Activated T-helper 17 cell treated with anti-CD3 and anti-CD28 coated beads, Interleukin-2, amount 50 U/mL, for 72 hours (primary cell): ENCODE measurements at regions not wholly inside any gene's neighbourhood (a gene's known extent, or its start where the extent isn't known, plus 50 kb on each side); places are given as distances from the start of the nearest gene placed in this dataset.

Experiments used
- ATAC-seq: fragments of 150-1000 bp; cut with Tn5 transposase; replicated peaks from 2 replicates; pipeline ENCODE4 v1.10.0; 2021; ENCODE audit warnings: mild to moderate bottlenecking, moderate library complexity
- H3K27ac Mint-ChIP-seq: one replicate; pipeline ENCODE4 v1.8.0; 2022; ENCODE audit warnings: mixed read lengths
- H3K27me3 Mint-ChIP-seq: one replicate; pipeline ENCODE4 v1.8.0; 2022; ENCODE audit warnings: mixed read lengths
- H3K36me3 Mint-ChIP-seq: one replicate; pipeline ENCODE4 v1.8.0; 2022; ENCODE audit warnings: low read depth, mild to moderate bottlenecking, mixed read lengths
- H3K4me1 Mint-ChIP-seq: one replicate; pipeline ENCODE4 v1.8.0; 2022; ENCODE audit warnings: mixed read lengths
- H3K4me3 Mint-ChIP-seq: one replicate; pipeline ENCODE4 v1.8.0; 2022; ENCODE audit warnings: mild to moderate bottlenecking, mixed read lengths
- H3K9me3 Mint-ChIP-seq: one replicate; pipeline ENCODE4 v1.8.0; 2022; ENCODE audit warnings: mixed read lengths

GRCh38 chr3:69510481-69511030, 124.7 kb upstream of the FRMD4B start:
- ATAC-seq = no peak
- Mint-ChIP-seq H3K4me3 (no peak overlapping the region), H3K9me3 (no peaks in the 10 kb centered on the region), H3K36me3 (no peaks in the 10 kb centered on the region), H3K27me3 (peaks cover 3% of the 10 kb centered on the region), H3K27ac (no peak overlapping the region), H3K4me1 (no peaks in the 10 kb centered on the region)

DNA sequence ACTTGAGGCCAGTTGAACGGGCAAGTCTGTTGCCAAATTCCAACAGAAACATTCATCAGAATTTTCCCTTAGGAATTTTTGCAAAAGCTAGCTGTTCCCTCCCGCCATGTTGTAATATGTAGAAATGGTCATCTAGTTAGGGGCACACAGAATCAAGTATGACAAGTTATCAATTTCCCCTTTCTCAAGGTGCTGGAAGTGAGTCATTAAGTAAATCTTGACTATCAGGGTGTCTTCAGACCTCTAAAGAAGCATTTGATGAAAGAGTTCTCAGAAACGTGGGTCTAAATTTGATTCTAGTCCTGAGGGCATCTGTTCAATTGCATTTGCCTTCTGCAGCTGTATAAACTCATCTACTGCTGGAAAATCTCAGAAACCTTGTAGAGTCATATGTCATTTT, 123.4 kb upstream of the FRMD4B start:
- Mint-ChIP-seq H3K27me3 (peaks cover 3% of the 10 kb centered on the region), H3K36me3 (no peaks in the 10 kb centered on the region), H3K4me1 (no peaks in the 10 kb centered on the region), H3K4me3 (no peak overlapping the region), H3K27ac (no peak overlapping the region), H3K9me3 (no peaks in the 10 kb centered on the region)
- no peak for ATAC-seq

- H3K9me3 Mint-ChIP-seq = no peaks in the 10 kb centered on the region
- ATAC-seq = no peak
- H3K36me3 Mint-ChIP-seq = no peaks in the 10 kb centered on the region
- H3K27me3 Mint-ChIP-seq = peaks cover 5% of the 10 kb centered on the region
- H3K4me1 Mint-ChIP-seq = no peaks in the 10 kb centered on the region
- no peak overlapping the region for H3K4me3 Mint-ChIP-seq
- H3K27ac Mint-ChIP-seq = no peak overlapping the region
These were observed 120.0 kb upstream of the FRMD4B start for GRCh38 chr3:69505770-69506407.

GRCh38 chr3:69504232-69504631, 118.3 kb upstream of the FRMD4B start:
- H3K27me3 Mint-ChIP-seq = peaks cover 10% of the 10 kb centered on the region
- H3K27ac Mint-ChIP-seq = no peak overlapping the region
- H3K36me3 Mint-ChIP-seq = no peaks in the 10 kb centered on the region
- no peak overlapping the region for H3K4me3 Mint-ChIP-seq
- no peak for ATAC-seq
- no peaks in the 10 kb centered on the region for H3K4me1 Mint-ChIP-seq
- H3K9me3 Mint-ChIP-seq = no peaks in the 10 kb centered on the region

DNA sequence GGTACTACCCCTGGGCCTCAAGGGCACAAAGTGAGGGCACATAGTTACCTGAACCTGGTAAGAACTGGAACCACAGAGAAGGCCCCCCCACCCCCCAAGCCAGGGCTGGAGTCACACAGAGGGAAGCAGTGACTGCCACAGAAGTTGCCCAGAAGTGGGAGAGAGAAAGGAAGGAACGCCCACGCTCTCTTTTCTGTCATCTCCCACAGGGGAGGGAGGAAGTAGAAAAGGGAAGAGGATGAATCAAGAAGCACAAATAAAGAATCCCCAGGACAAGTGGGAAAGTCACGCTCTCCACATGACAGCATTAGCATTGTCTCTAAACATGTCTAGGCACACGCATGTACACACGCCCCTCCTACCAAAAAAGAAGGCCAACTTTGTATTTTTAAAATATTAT, 114.7 kb upstream of the FRMD4B start:
- no peaks in the 10 kb centered on the region for H3K9me3 Mint-ChIP-seq

DNA sequence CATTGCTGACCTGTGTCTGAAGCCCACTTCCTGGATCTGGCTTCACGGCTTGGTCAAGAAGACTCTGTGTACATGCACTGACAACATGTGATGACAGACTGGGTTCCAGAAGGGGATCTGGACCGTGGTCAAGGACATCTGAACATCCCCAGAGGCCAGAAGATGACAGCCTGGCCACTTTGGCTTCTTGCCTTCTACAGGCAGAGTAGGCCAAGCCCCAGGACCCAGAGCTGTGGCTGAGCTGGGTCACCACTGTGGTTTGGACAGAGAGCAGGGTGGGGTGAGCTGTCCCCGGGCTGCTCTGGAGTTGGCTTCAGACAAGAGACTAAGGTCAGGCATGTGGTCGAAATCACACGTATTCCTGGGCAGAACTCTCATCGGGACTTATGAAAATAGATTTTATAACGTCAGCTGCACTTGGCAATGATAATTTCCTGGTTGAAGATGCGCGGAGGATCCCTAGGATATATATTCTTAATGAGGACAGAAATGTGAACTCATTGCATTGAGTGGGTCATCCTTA, 114.1 kb upstream of the FRMD4B start:
- Mint-ChIP-seq H3K36me3 (no peaks in the 10 kb centered on the region), H3K4me3 (no peak overlapping the region), H3K9me3 (no peaks in the 10 kb centered on the region), H3K27ac (no peak overlapping the region), H3K4me1 (no peaks in the 10 kb centered on the region), H3K27me3 (peaks cover 19% of the 10 kb centered on the region)
- ATAC-seq = no peak

More for the DNA sequence above, 114.7 kb upstream of the FRMD4B start:
- no peak overlapping the region for H3K27ac Mint-ChIP-seq
- no peaks in the 10 kb centered on the region for H3K36me3 Mint-ChIP-seq
- no peaks in the 10 kb centered on the region for H3K4me1 Mint-ChIP-seq
- peaks cover 19% of the 10 kb centered on the region for H3K27me3 Mint-ChIP-seq
- no peak for ATAC-seq
- no peak overlapping the region for H3K4me3 Mint-ChIP-seq

DNA sequence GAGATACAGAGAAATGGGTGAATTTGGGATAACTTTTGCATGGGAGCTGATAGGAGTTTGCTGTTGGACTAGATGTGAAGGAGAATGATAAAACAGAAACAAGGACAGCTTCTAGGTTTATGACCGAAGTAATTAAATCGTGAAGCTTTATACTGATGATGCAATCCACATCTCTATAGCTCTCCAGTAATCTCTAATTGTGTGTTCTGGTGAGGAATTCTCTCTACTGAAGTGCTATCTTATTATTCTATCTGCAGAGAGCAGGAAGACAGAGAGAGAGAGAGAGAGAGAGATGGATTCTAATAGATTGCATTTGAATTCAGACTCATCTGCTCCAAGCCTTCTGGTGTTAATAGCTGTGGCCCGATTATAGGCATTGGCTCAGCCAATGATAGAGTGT, 113.5 kb upstream of the FRMD4B start:
- no peak for ATAC-seq
- no peaks in the 10 kb centered on the region for H3K36me3 Mint-ChIP-seq
- H3K27me3 Mint-ChIP-seq = peaks cover 19% of the 10 kb centered on the region
- no peak overlapping the region for H3K4me3 Mint-ChIP-seq
- no peak overlapping the region for H3K27ac Mint-ChIP-seq
- no peaks in the 10 kb centered on the region for H3K9me3 Mint-ChIP-seq
- H3K4me1 Mint-ChIP-seq = no peaks in the 10 kb centered on the region

DNA sequence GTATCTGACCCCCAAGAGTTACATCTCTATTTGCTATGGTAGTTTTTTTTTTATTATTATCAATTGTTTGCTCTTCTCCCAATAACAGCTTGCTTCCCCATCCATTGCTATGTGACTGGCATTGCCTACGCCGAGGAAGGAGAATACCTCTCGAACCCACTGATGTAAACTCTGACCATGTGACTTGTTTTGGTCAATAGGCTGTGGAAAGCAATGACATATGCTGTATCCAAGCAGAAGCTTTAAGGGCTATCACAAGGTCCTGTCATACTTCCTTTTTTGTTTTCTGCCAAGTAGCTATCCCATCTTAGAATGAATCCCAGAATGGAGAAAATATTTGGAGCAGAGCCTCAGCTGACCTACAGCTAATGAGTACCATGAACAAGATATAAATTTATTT, 111.0 kb upstream of the FRMD4B start:
- ATAC-seq = no peak
- no peaks in the 10 kb centered on the region for H3K9me3 Mint-ChIP-seq

DNA sequence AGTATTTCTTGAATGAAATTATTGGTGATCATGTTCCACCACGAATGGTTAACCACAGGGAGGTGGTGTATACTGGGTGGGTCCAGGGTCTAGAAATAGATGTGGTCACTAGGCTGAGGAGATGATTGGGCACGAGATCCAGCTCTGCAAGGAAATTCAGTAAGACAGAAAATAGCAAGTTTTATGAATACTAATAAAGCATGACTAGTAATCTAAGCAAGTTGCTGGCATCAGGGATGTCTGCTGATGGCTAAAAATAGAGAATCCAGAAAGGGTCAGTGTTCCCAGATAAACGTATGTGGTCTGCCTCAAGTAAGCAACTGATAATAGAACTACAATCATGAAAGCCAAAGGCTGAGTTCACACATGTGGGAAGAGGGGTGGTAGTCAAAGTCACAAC, 108.3 kb upstream of the FRMD4B start:
- no peak overlapping the region for H3K4me3 Mint-ChIP-seq
- peaks cover 9% of the 10 kb centered on the region for H3K27me3 Mint-ChIP-seq
- no peaks in the 10 kb centered on the region for H3K9me3 Mint-ChIP-seq
- H3K36me3 Mint-ChIP-seq = no peaks in the 10 kb centered on the region
- H3K27ac Mint-ChIP-seq = no peak overlapping the region
- ATAC-seq = no peak
- no peaks in the 10 kb centered on the region for H3K4me1 Mint-ChIP-seq

More for the DNA sequence above, 111.0 kb upstream of the FRMD4B start:
- H3K27ac Mint-ChIP-seq = no peak overlapping the region
- no peak overlapping the region for H3K4me3 Mint-ChIP-seq
- H3K27me3 Mint-ChIP-seq = peaks cover 17% of the 10 kb centered on the region
- H3K4me1 Mint-ChIP-seq = no peaks in the 10 kb centered on the region
- H3K36me3 Mint-ChIP-seq = no peaks in the 10 kb centered on the region

DNA sequence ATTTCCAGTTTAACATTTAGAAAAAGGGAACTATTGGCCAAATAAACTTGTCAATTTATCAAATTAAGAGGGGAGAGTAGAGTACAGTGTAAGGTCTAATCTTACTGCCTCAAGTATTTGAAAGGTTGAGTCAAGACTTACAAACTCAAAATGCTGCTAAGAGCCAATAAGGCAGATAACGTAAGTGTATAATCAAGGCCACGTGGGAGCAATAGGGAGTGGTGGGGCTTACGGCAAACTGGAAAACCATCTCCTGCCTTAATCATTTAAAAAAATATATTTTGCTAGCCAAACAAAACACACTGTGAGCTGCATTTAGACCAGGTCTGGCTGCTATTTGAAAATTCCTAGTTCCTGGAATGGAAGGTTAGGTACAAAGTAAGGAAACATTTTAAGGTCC, 107.3 kb upstream of the FRMD4B start:
- Mint-ChIP-seq H3K9me3 (no peaks in the 10 kb centered on the region), H3K4me1 (no peaks in the 10 kb centered on the region), H3K4me3 (no peak overlapping the region), H3K27ac (no peak overlapping the region), H3K36me3 (no peaks in the 10 kb centered on the region), H3K27me3 (peaks cover 2% of the 10 kb centered on the region)
- no peak for ATAC-seq

DNA sequence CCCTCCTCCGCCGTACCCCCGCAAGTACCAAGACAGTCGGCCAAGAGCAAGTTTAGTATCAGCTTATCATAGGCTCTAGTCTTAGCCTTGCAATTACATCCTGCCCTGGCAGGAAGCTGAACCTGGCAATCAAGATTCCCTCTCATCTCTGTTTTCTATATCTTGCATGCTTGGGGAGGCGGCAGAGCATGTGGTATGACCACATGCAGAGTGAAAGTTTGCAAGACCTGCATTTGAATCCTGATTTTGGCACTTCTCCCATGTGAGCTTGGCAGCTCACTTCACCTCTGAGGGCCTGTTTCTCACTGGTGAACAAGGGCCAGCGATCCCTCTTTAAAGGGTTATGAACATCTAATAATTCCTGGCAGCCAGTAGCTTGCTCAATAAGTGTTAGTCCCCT, 106.1 kb upstream of the FRMD4B start:
- Mint-ChIP-seq H3K4me1 (no peaks in the 10 kb centered on the region), H3K4me3 (no peak overlapping the region), H3K27ac (no peak overlapping the region), H3K9me3 (no peaks in the 10 kb centered on the region), H3K27me3 (no peaks in the 10 kb centered on the region), H3K36me3 (no peaks in the 10 kb centered on the region)
- ATAC-seq = no peak

DNA sequence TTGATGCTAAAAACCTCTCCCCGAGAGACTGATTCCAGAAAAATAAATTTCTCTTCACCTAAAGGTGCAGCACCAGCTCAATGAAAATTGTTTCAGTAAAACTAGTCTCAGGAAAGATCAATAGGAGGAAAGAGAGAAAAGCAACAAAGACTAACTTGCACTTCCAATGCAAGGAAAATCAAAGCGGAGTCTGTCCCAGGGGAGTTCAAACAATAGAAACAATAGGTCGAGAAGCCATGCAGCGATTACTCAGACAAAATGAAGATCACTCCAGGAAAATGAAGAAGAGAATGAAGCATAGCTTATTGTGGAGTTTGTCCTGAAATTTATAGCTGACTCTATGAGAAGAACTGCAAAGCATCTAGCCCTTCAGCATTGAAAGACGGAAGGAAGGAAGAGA, 105.1 kb upstream of the FRMD4B start:
- no peaks in the 10 kb centered on the region for H3K4me1 Mint-ChIP-seq
- H3K27me3 Mint-ChIP-seq = peaks cover 6% of the 10 kb centered on the region
- no peak for ATAC-seq
- no peaks in the 10 kb centered on the region for H3K36me3 Mint-ChIP-seq
- no peak overlapping the region for H3K4me3 Mint-ChIP-seq
- no peak overlapping the region for H3K27ac Mint-ChIP-seq
- H3K9me3 Mint-ChIP-seq = no peaks in the 10 kb centered on the region

DNA sequence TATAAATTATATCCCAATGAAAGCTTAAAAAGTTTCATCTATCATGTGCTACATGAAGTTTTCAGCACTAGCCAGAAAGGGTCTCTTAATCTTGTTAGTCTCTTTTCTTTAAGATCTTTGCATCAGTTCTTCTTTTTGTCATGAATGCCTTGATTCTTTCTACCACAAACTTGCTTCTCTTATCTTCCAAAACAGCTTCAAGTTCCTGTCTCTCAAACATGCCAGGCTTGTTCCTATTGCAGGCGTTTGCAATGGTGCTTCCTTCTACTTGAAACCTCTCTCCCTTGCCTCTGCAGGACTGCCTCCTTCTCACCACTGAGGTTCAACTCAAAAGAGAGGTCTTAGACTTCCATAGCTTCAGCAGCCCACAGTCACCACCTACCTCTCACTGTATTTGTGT, 104.3 kb upstream of the FRMD4B start:
- H3K27ac Mint-ChIP-seq = no peak overlapping the region
- no peaks in the 10 kb centered on the region for H3K9me3 Mint-ChIP-seq
- no peak for ATAC-seq
- H3K27me3 Mint-ChIP-seq = peaks cover 6% of the 10 kb centered on the region
- H3K36me3 Mint-ChIP-seq = no peaks in the 10 kb centered on the region
- no peak overlapping the region for H3K4me3 Mint-ChIP-seq
- H3K4me1 Mint-ChIP-seq = no peaks in the 10 kb centered on the region

DNA sequence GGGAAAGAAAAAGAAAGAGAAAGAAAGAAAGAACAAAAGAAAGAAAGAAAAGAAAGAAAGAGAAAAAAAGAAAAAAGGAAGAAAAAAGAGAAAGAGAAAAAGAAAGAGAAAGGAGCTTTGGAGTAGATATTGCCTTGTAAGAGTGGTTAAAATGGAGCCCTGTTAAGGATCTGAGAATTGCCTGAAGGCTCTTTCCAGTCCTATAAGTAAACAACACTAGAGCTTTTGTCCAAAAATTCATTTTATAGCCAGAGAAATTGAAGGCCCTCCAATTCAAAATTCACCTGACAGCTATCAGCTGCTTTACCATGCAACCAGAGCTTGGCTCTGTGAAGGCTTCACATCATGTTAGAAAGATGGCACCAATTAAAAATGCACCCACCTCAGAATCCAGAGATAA, 102.1 kb upstream of the FRMD4B start:
- H3K36me3 Mint-ChIP-seq = no peaks in the 10 kb centered on the region
- peaks cover 13% of the 10 kb centered on the region for H3K27me3 Mint-ChIP-seq
- ATAC-seq = no peak
- H3K9me3 Mint-ChIP-seq = no peaks in the 10 kb centered on the region
- no peak overlapping the region for H3K4me3 Mint-ChIP-seq
- H3K4me1 Mint-ChIP-seq = no peaks in the 10 kb centered on the region
- no peak overlapping the region for H3K27ac Mint-ChIP-seq

GRCh38 chr3:69485489-69485888, 99.6 kb upstream of the FRMD4B start:
- Mint-ChIP-seq H3K36me3 (no peaks in the 10 kb centered on the region), H3K4me3 (no peak overlapping the region), H3K27ac (no peak overlapping the region), H3K4me1 (no peaks in the 10 kb centered on the region), H3K9me3 (no peaks in the 10 kb centered on the region), H3K27me3 (peaks cover 23% of the 10 kb centered on the region)
- no peak for ATAC-seq
